ENCODE measurements at regions not wholly inside any gene's neighbourhood (a gene's known extent, or its start where the extent isn't known, plus 50 kb on each side); places are given as distances from the start of the nearest gene placed in this dataset.
"Not testable (repeated sequence)": the region's sequence is repeated elsewhere in the genome, so short reads cannot be mapped to it uniquely, and the experiment has no call there.

DNA sequence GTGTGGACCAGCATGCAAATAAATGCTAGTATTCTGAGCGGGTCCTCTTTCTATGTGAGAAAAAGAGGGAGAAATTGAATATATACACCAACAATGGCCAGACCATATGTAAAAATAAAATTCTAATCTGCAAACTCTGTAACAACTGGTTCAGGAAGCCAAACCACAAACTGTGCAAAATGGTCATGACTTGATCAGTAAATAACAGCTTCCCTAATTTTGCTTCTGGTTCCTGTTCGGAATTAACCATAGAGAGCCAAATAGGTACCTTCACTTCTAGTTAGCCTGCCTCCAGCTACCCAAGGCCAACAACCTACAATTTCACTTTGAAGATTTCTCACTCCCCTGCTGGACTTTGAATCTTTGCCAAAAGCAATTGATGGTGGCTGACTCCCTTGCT, 1313.2 kb downstream of the ADGRL3 start:
- no peak overlapping the region for H3K4me3 ChIP-seq
- H3K36me3 ChIP-seq: no peaks in the 10 kb centered on the region
- TF ChIP-seq CTCF (IDR thresholded peaks at IDR 0.05): no peak
- no peak for TF ChIP-seq POLR2A (IDR thresholded peaks at IDR 0.05)
- H3K4me1 ChIP-seq: no peaks in the 10 kb centered on the region
- no peak overlapping the region for H3K27ac ChIP-seq
- intact Hi-C loops (cut with DNase I; ENCODE audit: low total_unique reads): no loop called here
- no peaks in the 10 kb centered on the region for H3K9me3 ChIP-seq
- no peak for DNase-seq
- H3K27me3 ChIP-seq: no peaks in the 10 kb centered on the region

DNA sequence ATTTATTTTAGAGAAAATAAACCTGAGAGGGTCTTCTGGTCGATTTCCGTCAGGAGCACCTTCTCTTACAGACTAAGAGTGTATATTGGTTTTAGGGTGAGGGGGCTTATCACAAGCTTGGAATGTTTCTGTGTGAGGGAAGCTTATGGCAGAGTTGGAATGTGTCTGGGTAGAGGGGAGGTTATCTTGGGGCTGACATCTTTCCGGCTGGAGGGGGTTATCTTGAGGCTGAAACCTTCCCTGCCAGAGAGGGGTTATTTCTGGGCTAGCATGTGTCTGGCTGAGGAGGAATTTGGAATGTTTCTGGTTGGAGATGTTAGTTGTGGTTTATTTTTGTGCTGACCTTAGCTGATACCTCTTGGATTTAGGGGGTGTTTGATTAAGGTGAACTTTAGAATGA, 1312.1 kb downstream of the ADGRL3 start:
- Histone ChIP-seq H3K9me3 (no peaks in the 10 kb centered on the region), H3K36me3 (no peaks in the 10 kb centered on the region), H3K4me1 (no peaks in the 10 kb centered on the region), H3K27me3 (no peaks in the 10 kb centered on the region), H3K27ac (no peak overlapping the region), H3K4me3 (no peak overlapping the region)
- no peak for DNase-seq
- TF ChIP-seq CTCF (IDR thresholded peaks at IDR 0.05) (no peak), POLR2A (IDR thresholded peaks at IDR 0.05) (no peak)
- intact Hi-C loops (cut with DNase I; ENCODE audit: low total_unique reads): no loop called here

DNA sequence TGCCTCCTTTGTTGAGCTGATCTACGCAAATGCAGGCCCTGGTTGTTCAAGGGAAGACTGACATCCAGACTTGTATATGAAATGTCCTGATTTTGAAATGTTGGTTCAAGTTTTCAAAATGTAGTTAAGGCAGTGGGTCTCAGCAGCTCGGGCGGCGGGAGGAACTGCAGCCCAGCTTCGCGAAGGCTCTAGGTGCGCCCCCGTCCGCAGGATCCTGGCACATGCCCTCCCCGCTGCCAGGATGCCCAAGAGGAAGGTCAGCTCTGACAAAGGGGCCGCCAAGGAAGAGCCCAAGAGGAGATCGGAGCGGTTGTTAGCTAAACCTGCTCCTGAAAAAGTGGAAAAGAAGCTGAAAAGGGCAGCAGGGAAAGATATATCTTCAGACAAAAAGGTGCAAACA, 1310.1 kb downstream of the ADGRL3 start:
- no peak overlapping the region for H3K4me3 ChIP-seq
- H3K4me1 ChIP-seq: no peaks in the 10 kb centered on the region
- DNase-seq: no peak
- no peaks in the 10 kb centered on the region for H3K9me3 ChIP-seq
- H3K27me3 ChIP-seq: no peaks in the 10 kb centered on the region
- H3K27ac ChIP-seq: no peak overlapping the region
- intact Hi-C loops (cut with DNase I; ENCODE audit: low total_unique reads): no loop called here
- no peaks in the 10 kb centered on the region for H3K36me3 ChIP-seq
- TF ChIP-seq CTCF (IDR thresholded peaks at IDR 0.05): no peak
- no peak for TF ChIP-seq POLR2A (IDR thresholded peaks at IDR 0.05)

DNA sequence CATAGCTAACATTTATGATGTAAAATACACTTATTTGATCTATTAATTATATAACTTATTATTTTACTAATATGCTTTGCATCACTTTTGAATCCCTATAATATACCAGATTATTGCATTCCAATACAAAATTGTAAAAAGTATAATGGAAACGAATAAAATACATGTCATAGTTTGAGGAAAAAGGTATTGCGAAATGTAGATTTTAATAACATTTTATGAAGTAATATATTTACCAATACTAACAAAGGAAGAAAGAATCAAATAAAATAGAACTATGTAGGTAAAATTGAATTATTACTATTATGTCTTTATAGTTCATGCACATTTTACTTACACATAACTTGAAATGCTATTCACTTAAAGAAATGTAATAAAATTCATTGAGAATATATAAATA, 1300.2 kb downstream of the ADGRL3 start:
- H3K4me1 ChIP-seq: no peaks in the 10 kb centered on the region
- TF ChIP-seq POLR2A (IDR thresholded peaks at IDR 0.05) (no peak), CTCF (IDR thresholded peaks at IDR 0.05) (no peak)
- no peaks in the 10 kb centered on the region for H3K27me3 ChIP-seq
- intact Hi-C loops (cut with DNase I; ENCODE audit: low total_unique reads): no loop called here
- no peak overlapping the region for H3K27ac ChIP-seq
- no peaks in the 10 kb centered on the region for H3K9me3 ChIP-seq
- DNase-seq: no peak
- H3K4me3 ChIP-seq: no peak overlapping the region
- no peaks in the 10 kb centered on the region for H3K36me3 ChIP-seq

GRCh38 chr4:62495032-62495431, 1294.9 kb downstream of the ADGRL3 start:
- TF ChIP-seq POLR2A (IDR thresholded peaks at IDR 0.05) (no peak), CTCF (IDR thresholded peaks at IDR 0.05) (no peak)
- no peaks in the 10 kb centered on the region for H3K36me3 ChIP-seq
- no peak overlapping the region for H3K4me3 ChIP-seq
- no peak for DNase-seq
- H3K27me3 ChIP-seq: no peaks in the 10 kb centered on the region
- H3K4me1 ChIP-seq: no peaks in the 10 kb centered on the region
- no peaks in the 10 kb centered on the region for H3K9me3 ChIP-seq
- no peak overlapping the region for H3K27ac ChIP-seq
- intact Hi-C loops (cut with DNase I; ENCODE audit: low total_unique reads): no loop called here

- H3K4me3 ChIP-seq; H3K4me1 ChIP-seq; intact Hi-C loops (cut with DNase I; ENCODE audit: low total_unique reads); H3K27ac ChIP-seq; H3K36me3 ChIP-seq; H3K9me3 ChIP-seq; DNase-seq; H3K27me3 ChIP-seq: not testable (repeated sequence)
These were observed 1291.6 kb downstream of the ADGRL3 start for GRCh38 chr4:62491756-62492155.

Measured in uterus (tissue), 3 donors.